Inflammatory macrophage (primary cell): ENCODE measurements at regions not wholly inside any gene's neighbourhood (a gene's known extent, or its start where the extent isn't known, plus 50 kb on each side); places are given as distances from the start of the nearest gene placed in this dataset.

ENCODE experiments used
- DNase-seq, 2 donors: peaks; one replicate each; pipeline ENCODE4 v3.0.0-alpha.2; 2020 to 2022

DNA sequence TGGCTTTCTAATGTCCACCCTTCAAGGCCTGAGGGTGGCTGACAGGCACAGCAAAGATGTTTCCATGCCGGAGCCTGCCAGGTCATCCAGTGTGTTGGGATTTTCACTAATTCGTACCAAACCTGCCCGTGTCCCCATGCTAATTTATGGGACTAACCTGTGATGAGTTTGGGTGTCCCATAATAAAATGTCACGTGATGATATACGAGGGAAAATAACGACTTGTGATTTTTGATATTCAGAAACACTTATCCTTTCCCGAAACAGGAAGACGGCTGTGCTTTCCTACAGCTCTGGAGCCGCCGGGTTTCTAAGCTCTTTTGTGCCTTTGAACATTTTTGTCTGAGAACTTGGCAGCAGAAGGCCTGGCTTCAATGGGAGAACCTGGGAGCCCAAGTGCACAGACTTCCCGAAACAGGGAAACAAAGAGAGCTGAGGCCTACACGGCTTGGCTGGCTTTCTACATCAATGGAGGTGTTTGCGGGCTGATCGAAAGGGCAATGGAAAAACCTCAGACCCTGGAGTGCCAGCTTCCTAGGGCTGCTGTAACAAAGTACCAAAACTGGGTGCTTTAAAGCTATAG, 171.9 kb upstream of the JARID2 start:
- no peak for DNase-seq

DNA sequence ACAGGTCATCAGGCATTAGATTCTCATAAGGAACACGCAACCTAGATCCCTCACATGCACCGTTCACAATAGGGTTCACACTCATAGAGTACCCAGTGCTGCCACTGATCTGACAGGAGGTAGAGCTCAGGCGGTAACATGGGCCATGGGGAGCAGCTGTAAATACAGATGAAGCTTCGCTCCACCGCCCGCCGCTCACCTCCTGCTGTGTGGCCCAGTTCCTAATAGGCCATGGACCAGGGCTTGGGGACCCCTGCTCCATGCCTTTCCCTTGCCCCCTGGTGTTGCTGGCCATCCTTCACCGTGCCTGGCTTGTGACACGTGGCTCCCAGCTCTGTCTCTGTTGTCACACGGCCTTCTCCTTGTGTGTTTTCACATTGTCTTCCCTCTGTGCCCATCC, 171.1 kb upstream of the JARID2 start:
- no peak for DNase-seq

DNA sequence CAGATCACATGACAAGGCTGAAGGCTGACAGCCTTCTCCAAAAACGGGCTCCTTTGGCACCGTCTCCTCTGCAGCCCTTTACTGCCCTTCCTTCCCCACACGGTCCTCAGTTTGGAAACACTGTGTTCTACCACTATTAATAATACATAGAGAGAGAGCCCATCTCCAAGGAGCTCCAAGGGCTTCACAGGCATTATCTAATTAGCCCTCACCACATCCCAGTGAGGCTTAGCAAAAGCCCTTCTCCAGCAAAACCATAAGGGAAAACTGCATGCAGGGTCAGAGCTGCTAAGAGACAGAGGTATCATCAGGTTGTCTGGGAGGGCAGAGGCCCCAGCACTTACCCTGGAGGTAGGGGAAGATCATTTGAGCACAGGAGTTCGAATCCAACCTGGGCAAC, 169.3 kb upstream of the JARID2 start:
- DNase-seq: no peak

- DNase-seq: no peak
These were observed 168.9 kb upstream of the JARID2 start for GRCh38 chr6:15077006-15077405.

- DNase-seq: no peak
These were observed 167.9 kb upstream of the JARID2 start for GRCh38 chr6:15077961-15078360.

DNA sequence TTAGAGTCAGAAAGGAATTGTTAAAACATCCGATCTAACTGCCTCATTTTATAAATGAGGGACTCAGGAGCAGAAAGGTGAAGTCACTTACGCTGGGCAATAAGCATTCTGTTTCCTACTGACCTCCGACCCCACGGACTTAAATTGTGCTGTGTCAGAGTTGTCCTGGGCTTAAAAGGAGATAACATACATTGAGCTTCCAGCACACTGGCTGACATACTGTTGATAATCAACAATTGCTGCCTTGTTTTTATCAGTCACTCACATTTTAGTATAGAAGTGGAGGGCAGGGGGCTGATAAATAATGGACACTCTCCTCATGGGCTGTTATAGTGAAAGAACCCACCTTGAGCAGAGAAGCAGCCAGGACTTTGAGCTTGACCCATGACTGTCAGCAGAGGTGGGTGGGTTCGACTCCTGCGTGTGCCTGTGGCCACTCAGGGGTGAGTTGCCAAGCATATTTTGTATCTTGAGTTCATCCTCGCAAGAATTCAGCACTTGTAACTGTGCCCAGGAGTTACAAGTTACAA, 166.5 kb upstream of the JARID2 start:
- DNase-seq: no peak

- no peak for DNase-seq
These were observed 165.0 kb upstream of the JARID2 start for GRCh38 chr6:15080895-15081294.

- no peak for DNase-seq
These were observed 164.4 kb upstream of the JARID2 start for GRCh38 chr6:15081447-15081846.

DNA sequence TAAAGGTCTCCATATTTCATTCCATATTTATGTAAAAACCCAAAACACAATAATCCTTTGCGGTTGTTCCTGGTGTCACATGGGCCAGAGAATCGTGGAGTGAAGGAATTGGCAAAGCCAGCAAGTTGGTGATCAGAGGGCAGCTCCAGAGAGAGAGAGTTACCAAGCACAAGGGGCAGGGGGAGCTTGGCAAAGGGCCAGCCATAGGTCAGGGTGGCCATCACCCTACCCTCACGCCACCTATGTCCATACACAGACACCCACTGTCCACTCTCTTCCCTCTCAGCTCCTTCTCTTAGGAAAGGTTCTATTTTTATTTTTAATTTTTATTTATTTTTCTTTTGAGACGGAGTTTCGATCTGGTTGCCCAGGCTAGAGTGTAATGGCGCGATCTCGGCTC, 163.2 kb upstream of the JARID2 start:
- no peak for DNase-seq

DNA sequence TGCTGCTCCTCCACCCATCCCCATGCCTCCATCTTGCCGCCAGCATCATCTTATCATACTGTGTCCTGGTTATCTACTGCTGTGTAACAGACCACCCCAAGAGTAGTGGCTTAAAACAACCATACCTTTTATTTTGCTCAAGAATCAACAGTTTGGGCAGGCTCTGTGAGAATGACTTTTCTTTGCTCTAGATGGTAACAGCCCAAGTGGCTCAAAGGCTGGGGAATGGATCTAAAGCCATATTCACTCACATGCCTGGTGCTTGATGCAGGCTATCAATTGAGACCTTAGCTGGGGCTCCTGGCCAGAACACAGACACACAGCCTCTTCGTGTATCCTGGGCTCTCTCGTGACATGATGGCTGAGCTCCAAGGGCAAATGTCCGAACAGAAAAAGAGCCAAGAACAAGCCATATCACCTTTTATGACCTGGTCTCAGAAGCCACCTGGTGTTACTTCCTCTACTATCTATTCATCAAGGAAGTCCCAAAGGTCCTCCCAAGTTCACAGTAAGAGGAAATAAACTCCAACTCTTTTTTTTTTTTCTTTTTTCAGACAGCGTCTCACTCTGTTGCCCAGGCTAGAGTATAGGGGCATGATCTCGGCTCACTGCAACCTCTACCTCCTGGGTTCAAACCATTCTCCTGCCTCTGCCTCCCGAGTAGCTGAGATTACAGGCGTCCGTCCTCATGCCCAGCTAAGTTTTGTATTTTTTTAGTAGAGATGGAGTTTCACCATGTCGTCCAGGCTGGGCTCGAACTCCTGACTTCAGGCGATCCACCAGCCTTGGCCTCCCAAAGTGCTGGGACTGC, 159.3 kb upstream of the JARID2 start:
- DNase-seq: peak; percentile 14 to 45

DNA sequence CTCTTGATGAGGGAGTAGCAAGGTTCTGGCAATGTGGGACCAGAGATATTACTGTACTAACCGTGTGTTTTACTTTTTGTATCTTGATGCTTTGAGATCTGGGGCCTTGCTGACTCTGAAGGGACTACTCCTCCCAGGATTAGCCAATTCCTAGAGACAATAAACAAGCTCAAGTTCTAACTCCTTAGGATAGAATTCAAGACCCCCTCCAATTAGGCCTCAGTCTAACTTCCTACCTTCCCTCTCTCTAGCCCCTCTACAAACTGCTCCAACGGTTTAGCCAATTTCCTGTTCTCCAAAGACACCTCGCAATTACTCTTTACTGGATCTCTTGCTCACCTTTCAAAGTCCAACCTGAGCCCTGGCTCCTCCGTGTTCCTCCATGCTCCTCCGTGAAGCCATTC, 158.7 kb upstream of the JARID2 start:
- DNase-seq: no peak

DNA sequence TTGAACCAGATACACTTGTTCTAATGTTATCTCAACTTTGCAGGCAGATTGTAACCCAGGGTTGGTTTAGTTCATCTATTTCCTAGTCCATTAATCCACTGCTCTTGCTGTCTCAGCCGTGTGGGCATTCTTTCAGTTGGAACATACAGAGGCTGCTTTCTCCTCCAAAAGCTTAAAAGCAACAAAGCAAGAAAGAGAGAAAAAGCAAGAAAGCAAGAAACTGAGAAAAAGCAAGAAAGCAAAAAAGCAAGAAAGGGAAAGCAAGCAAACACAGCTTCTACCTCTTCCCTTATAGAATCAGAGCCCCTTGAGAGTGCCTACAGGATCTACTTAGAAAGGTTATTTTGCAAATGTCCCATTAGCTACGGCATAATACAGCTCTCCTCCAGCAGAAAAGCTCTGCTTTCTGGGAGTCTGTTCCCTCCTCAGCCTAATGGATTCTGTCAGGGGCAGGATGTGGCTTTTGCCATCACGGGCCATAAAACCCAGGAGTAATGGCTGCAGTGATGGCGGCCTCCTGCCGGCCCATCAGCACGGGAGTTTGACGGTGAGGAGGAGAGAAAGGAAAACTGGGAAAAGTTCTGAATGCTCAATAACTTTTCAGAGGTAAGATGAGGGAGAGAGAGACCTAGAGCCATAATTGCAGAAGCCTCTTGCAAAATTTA, 156.8 kb upstream of the JARID2 start:
- DNase-seq: no peak

- DNase-seq: peak; percentile 68 to 88
These were observed 156.2 kb upstream of the JARID2 start for GRCh38 chr6:15089569-15090144.

GRCh38 chr6:15090145-15090579, 155.7 kb upstream of the JARID2 start:
- DNase-seq: peak; percentile 79 to 96

DNA sequence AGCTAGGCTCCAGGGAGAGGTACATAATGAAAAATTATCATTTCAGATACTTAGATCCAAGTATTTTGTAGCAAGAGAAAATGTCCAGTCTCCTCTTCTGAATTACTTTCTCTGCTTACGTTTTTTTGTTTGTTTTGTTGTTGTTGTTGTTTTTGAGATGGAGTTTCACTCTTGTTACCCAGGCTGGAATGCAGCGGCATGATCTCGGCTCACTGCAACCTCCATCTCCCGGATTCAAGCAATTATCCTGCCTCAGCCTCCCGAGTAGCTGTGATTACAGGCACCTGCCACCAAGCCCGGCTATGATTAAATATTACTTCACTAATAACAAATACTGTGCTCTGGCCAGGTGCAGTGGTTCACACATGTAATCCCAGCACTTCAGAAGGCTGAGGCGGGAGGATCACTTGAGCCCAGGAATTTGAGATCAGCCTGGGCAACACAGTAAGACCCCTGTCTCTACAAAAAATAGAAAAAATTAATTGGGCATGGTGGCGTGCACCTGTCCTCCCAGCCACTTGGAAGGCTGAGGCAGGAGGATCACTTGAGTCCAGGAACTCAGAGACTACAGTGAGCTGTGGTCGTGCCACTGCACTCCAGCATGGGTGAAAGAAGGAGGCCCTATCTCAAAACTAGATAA, 155.0 kb upstream of the JARID2 start:
- no peak for DNase-seq

DNA sequence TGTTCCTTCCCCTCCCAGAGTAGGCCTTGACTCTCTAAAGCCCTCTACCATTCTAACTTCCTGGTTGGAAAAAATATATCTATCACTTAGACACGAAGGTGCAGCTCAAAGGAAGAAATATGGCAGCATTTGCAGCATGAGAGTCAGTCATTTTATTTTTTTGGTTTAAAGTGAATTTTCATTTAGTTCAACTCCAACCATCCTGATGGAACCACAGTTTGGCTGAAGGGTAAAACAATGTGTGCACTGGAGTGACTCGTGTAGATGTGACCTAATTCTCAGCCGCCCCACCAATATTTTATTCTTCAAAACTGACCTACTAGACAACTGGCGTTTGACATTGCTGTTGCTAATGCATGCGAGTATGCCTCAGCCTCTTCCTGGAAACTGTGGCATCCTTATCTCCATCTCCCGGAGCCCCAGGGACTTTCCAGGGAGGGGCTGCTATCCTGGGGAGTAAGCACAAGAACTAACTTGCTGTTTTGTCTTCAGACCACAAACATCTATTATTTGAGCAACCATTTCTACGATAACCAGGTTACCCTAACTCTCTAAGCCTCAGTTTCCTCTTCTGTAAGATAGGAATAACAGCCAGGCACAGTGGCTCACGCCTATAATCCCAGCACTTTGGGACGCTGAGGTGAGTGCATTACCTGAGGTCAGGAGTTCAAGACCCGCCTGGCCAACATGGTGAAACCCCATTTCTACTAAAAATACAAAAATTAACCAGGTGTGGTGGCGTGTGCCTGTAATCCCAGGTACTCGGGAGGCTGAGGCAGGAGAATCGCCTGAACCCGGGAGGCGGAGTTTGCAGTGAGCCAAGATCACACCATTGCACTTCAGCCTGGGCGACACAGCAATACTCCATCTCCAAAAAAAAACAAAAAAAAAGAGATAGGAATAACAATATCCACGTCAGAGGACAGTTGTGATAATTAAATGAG, 148.7 kb upstream of the JARID2 start:
- DNase-seq: no peak

DNA sequence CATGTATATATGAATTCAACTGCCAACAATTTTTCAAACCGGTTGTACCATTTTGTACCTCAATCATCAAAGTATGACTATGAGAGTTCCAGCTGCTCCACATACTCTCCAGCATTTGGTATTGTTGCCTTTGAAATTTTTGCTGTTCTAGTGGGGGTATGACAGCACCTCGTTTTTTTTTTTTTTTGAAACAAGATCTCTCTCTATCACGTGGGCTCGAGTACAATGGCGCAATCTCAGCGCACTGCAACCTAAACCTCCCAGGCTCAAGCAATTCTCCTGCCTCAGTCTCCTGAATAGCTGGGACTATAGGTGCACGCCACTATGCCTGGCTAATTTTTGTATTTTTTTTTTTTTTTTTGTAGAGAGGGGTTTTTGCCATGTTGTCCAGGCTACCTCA, 144.7 kb upstream of the JARID2 start:
- DNase-seq: no peak

DNA sequence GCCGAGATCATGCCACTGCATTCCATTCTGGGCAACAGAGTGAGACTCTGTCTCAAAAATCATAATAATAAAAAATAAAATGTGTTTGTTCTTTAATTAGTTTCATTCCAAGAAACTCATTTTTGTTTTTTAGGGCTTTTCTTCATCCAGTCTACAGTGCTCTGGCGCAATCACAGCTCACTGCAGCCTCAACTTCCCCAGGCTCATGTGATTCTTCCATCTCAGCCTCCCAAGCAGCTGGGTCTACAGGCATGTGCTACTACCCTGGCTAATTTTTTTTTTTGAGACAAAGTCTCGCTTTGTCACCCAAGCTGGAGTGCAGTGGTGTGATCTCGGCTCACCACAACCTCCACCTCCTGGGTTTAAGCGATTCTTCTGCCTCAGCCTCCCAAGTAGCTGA, 143.6 kb upstream of the JARID2 start:
- DNase-seq: peak; percentile 73 to 76

GRCh38 chr6:15106958-15107643, 138.8 kb upstream of the JARID2 start:
- no peak for DNase-seq

DNA sequence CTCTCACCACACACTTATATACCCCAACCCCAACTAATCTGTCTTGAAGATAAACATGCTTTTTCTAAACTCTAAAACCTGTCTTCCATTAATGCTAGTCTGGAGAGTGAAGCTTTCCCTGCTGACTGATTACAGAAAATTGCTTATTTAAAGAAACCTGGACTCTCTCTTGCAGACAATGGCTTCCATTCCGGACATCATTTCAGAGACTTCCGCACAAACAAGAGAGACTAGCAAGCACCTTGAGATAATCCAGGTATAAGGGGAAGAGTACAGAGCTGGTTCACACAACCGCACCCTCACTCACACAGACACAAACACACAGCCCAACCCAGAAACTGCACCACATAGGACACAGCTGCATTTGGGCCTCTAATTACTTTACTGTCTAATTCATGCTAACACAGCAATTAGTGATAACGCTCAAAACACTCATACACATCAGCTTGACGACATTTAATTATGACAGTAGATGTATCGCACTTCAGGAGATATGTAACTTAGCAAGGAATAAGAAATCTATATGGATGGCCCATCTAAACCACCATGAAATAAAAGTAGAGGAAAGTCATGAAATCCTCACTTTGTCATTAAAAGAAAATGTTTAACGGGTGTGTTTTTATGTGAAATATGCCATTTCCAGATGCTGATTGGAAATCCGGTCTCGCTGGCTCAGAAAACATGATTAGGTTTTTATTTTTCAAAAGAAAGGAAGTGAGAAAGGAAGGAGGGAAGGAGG, 138.1 kb upstream of the JARID2 start:
- DNase-seq: no peak
